AG10803 (cell line): ENCODE measurements at regions not wholly inside any gene's neighbourhood (a gene's known extent, or its start where the extent isn't known, plus 50 kb on each side); places are given as distances from the start of the nearest gene placed in this dataset.
"Not testable (repeated sequence)": the region's sequence is repeated elsewhere in the genome, so short reads cannot be mapped to it uniquely, and the experiment has no call there.

ENCODE experiments used
- DNase-seq: peaks from one replicate; pipeline ENCODE4 v3.0.0; 2010; ENCODE audit warnings: low read depth
- H3K4me3 ChIP-seq: 2 replicates; pipeline ENCODE4 v1.5.1; 2011; ENCODE audit warnings: mild to moderate bottlenecking, low read length, control low read depth
- TF ChIP-seq, protein P1 (sequence below): conservative IDR thresholded peaks from 2 replicates; pipeline ENCODE4 v1.5.1; 2011; ENCODE audit warnings: mild to moderate bottlenecking, low read length, control low read depth, inconsistent platforms

DNA sequence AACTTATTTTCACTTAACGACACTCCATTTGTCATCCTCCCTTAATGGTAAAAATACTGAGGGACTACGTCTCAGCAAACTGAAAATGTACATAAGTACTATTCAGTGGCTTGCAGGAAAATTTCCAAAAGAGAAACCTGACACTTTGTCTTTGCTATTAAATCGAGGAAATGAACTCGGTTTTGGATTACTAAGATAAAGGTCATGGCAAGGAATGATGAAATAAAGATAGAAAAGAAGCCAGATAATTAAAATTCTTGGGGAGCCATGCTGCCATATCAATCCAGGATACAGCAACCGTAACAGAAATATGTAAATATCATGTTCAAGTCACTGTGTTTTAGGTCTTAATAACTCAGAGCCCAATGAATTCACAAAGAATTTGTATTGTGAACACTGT, 647.8 kb downstream of the CDH9 start:
- DNase-seq: no peak
- H3K4me3 ChIP-seq: no peak overlapping the region
- TF ChIP-seq, protein P1, sequence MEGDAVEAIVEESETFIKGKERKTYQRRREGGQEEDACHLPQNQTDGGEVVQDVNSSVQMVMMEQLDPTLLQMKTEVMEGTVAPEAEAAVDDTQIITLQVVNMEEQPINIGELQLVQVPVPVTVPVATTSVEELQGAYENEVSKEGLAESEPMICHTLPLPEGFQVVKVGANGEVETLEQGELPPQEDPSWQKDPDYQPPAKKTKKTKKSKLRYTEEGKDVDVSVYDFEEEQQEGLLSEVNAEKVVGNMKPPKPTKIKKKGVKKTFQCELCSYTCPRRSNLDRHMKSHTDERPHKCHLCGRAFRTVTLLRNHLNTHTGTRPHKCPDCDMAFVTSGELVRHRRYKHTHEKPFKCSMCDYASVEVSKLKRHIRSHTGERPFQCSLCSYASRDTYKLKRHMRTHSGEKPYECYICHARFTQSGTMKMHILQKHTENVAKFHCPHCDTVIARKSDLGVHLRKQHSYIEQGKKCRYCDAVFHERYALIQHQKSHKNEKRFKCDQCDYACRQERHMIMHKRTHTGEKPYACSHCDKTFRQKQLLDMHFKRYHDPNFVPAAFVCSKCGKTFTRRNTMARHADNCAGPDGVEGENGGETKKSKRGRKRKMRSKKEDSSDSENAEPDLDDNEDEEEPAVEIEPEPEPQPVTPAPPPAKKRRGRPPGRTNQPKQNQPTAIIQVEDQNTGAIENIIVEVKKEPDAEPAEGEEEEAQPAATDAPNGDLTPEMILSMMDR: no peak

DNA sequence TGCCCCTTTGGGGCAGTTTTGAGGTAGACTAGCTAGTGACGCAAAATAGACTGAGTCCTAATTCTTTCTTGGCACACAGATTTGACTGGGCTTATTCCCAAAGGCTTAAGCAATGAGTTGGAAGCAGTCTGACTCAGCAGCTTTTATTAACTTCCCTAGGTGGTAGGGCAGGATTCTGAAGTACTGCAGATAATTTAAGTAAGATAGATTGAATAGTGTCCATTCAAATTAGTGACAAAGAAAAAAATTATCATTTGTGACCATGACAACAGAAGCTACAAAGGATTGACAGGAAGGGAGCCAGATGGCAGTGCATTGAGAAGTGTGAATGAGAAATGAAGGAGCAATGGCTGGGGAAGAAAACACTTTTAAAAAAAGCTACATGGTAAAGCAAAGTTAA, 649.4 kb downstream of the CDH9 start:
- TF ChIP-seq, protein P1: no peak
- DNase-seq: no peak
- no peak overlapping the region for H3K4me3 ChIP-seq

DNA sequence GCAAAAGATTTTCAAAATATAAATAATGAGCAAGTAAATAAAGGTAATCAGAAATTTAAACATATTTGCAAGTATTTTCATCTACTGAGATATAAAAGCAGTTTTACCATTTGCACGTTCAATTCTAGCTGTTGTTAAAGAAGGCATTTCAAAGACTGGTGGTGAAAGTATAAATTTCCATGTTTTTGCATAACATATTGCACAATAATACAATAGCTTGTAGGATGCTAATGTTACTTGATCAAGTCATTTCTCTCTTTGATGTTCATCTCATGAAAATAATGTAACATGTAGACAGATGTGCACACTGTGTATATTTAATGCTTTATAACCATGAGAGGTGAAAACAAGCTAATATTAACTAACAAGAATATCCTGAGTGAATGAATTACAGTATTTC, 651.9 kb downstream of the CDH9 start:
- TF ChIP-seq, protein P1: no peak
- DNase-seq: no peak
- no peak overlapping the region for H3K4me3 ChIP-seq

DNA sequence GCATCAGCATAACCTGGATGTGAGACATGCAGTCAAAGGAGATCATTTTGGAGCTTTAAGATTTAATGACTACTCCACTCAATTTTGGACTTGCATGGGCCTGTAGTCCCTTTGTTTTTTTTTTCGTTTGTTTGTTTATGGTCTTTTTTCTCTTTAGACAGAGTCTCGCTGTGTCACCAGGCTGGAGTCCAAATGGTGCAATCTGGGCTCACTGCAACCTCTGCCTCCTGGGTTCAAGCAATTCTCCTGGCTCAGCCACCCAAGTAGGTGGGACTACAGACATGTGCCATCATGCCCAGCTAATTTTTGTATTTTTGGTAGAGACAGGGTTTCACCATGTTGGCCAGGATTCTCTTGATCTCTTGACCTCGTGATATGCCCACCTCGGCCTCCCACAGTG, 673.8 kb downstream of the CDH9 start:
- not testable (repeated sequence) for H3K4me3 ChIP-seq, DNase-seq

DNA sequence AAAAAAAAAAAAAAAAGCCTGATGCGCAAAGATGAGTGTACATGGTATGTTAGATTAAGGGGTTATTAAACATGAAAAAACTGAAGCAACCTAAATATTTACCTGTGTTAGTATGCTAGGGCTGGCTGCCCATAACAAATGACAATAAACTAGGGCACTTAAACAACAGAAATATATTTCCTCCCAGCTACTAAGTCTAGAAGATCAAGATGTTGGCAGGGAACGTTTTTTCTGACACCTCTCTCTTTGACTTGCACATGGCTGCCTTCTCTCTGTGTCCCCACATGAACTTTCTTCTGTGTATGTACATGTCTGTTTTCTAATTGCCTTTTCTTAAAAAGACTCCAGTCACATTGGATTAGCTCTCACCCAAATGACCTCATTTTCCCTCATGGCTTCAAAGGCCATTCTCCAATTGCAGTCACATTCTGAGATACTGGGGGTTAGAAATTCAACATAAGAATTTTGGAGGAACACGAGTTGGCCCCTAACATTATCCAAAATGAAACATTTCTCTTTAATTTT, 694.5 kb downstream of the CDH9 start:
- DNase-seq: no peak
- TF ChIP-seq, protein P1: no peak
- H3K4me3 ChIP-seq: no peak overlapping the region

DNA sequence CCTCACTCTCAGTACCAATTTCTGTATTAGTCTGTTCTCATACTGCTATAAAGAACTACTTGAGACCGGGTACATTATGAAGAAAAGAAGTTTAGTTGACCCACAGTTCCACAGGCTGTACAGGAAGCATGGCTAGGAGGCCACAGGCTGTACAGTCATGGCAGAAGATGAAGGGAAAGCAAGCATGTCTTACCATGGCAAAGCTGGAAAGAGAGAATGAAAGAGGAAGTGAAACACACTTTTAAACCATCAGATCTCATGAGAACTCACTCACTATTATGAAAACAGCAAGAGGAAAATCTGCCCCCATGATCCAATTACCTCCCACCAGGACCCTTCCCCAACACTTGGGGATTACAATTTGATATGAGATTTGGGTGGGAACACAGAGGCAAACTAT, 698.8 kb downstream of the CDH9 start:
- no peak for DNase-seq
- TF ChIP-seq, protein P1: no peak

DNA sequence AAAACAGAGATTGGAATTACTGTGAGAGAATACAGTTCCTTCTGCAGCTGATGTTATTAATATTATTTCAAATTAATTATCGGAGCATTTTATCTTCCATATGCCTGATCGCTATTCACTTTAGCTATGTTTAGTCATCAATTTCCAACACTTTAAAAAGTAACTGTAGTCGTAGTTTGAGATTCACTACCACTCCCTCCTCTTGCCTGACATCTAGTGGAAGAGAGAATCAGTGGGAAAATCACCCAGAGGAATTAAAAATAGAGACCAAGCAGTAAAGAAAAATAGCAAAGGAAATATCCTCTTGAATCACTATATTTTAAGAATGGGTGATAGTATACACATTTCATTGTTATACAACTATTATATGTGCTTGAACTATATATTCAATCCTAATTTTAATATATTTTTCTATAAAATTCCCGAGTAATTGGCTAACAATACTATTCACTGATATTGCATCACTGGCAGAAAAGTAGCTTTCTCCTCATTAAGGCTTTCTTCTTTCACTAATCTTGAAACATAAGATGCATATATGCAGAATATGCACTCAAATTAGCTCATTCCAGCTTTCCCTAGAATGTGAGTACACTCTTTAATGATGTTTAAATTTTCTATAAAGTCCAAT, 708.7 kb downstream of the CDH9 start:
- no peak overlapping the region for H3K4me3 ChIP-seq
- DNase-seq: no peak
- TF ChIP-seq, protein P1: peak; percentile 19; the same call in 1 of the 2 replicates

More for the DNA sequence above, 698.8 kb downstream of the CDH9 start:
- no peak overlapping the region for H3K4me3 ChIP-seq
